ENCODE measurements at regions not wholly inside any gene's neighbourhood (a gene's known extent, or its start where the extent isn't known, plus 50 kb on each side); places are given as distances from the start of the nearest gene placed in this dataset.
"Not testable (repeated sequence)": the region's sequence is repeated elsewhere in the genome, so short reads cannot be mapped to it uniquely, and the experiment has no call there.

DNA sequence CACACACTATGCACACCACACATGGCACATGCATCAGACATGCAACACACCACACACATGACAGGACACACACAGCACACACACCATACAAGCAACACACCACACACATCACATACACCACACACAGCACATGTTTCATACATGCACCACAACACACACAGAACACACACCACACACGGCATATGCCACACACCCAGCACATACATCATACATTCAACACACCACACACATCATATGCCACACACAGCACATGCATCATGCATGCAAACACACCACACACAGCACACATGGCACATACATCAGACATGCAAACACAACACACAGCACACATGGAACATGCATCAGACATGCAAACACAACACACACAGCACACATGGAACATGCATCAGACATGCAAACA lies 80.7 kb upstream of the LRPAP1 start:
- Histone ChIP-seq H3K4me3 (ENCODE audit: low read length) (no peak overlapping the region), H3K36me3 (ENCODE audit: insufficient read depth, low read length) (no peaks in the 10 kb centered on the region), H3K27ac (ENCODE audit: low read depth in 1 of 2, low read length in 2 of 2) (no peak overlapping the region), H3K4me1 (ENCODE audit: insufficient read depth, low read length) (no peaks in the 10 kb centered on the region), H3K9me3 (ENCODE audit: control insufficient read depth in 1 of 2, insufficient read depth in 1 of 2, low read length in 2 of 2) (peaks cover 0 to 22% of the 10 kb centered on the region in 2 experiments), H3K27me3 (ENCODE audit: control insufficient read depth in 1 of 2, insufficient read depth in 2 of 2, low read length in 2 of 2) (no peaks in the 10 kb centered on the region)
- DNase-seq (no peak), ATAC-seq (ENCODE audit: poor library complexity) (no peak)
- POLR2A ChIA-PET = no interaction called here
- peaks cover 2% of the 10 kb centered on the region for H3K9me3 Mint-ChIP-seq
- intact Hi-C loops (cut with DNase I, micrococcal nuclease) = no loop called here
- H3K36me3 Mint-ChIP-seq (ENCODE audit: low read depth) = no peaks in the 10 kb centered on the region
- TF ChIP-seq, protein P1, sequence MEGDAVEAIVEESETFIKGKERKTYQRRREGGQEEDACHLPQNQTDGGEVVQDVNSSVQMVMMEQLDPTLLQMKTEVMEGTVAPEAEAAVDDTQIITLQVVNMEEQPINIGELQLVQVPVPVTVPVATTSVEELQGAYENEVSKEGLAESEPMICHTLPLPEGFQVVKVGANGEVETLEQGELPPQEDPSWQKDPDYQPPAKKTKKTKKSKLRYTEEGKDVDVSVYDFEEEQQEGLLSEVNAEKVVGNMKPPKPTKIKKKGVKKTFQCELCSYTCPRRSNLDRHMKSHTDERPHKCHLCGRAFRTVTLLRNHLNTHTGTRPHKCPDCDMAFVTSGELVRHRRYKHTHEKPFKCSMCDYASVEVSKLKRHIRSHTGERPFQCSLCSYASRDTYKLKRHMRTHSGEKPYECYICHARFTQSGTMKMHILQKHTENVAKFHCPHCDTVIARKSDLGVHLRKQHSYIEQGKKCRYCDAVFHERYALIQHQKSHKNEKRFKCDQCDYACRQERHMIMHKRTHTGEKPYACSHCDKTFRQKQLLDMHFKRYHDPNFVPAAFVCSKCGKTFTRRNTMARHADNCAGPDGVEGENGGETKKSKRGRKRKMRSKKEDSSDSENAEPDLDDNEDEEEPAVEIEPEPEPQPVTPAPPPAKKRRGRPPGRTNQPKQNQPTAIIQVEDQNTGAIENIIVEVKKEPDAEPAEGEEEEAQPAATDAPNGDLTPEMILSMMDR (IDR thresholded peaks at IDR 0.05) = no peak
- H3K4me1 Mint-ChIP-seq (ENCODE audit: low read depth) = no peaks in the 10 kb centered on the region
- H3K27me3 Mint-ChIP-seq = peaks cover 4% of the 10 kb centered on the region
- H3K27ac Mint-ChIP-seq = no peak overlapping the region
- H3K4me3 Mint-ChIP-seq = no peak overlapping the region
- CTCF ChIA-PET = no interaction called here

DNA sequence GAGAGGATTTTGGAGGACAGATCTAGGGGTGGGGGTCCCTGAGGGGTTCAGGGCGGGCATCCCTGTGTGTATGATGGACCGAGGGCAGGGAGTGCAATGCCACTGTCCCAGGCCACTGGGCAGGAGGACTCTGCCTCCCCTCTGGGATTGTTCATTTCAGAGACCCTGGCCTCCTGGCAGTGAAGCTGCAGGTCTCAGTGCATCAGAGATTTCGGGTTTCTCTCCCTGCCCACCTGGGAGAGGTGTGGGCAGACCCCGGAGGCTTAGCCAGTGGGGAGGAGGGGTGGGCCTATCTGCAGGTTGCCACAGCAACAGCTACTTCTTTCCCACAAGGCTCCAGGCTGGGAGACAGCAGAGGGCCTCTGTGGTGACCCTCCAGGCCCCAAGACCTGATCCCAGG lies 80.1 kb upstream of the LRPAP1 start:
- peaks cover 2% of the 10 kb centered on the region for H3K9me3 Mint-ChIP-seq
- Histone ChIP-seq H3K36me3 (ENCODE audit: insufficient read depth, low read length) (no peaks in the 10 kb centered on the region), H3K9me3 (ENCODE audit: control insufficient read depth in 1 of 2, insufficient read depth in 1 of 2, low read length in 2 of 2) (peaks cover 0 to 22% of the 10 kb centered on the region in 2 experiments), H3K27ac (ENCODE audit: low read depth in 1 of 2, low read length in 2 of 2) (no peak overlapping the region), H3K4me1 (ENCODE audit: insufficient read depth, low read length) (no peaks in the 10 kb centered on the region), H3K27me3 (ENCODE audit: control insufficient read depth in 1 of 2, insufficient read depth in 2 of 2, low read length in 2 of 2) (no peaks in the 10 kb centered on the region), H3K4me3 (ENCODE audit: low read length) (no peak overlapping the region)
- H3K27ac Mint-ChIP-seq = no peak overlapping the region
- no peak overlapping the region for H3K4me3 Mint-ChIP-seq
- TF ChIP-seq, protein P1 (IDR thresholded peaks at IDR 0.05) = no peak
- H3K27me3 Mint-ChIP-seq = no peaks in the 10 kb centered on the region
- intact Hi-C loops (cut with DNase I, micrococcal nuclease) = no loop called here
- CTCF ChIA-PET = no interaction called here
- POLR2A ChIA-PET = no interaction called here
- no peak for DNase-seq
- no peaks in the 10 kb centered on the region for H3K4me1 Mint-ChIP-seq (ENCODE audit: low read depth)
- H3K36me3 Mint-ChIP-seq (ENCODE audit: low read depth) = no peaks in the 10 kb centered on the region
- no peak for ATAC-seq (ENCODE audit: poor library complexity)

DNA sequence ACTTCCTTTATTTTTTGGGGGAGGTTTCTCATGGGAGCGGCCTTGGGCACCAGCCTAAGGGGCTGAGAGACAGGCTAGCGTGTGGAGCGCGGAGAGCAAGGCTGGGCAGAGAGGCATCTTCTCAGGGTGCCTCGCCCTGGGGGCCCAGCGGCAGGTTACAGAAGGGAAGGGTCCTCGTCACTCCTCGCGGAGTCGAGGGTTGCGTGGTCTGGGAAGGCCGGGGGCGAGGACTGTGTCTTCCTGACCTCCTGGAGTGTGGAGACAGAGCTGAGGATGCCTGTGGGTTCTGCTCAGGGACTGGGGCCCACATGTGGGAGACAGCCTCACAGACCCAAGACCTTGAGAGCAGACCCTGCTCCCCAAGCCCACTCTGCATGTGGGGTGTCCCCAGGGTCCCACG lies 79.6 kb upstream of the LRPAP1 start:
- H3K4me3 ChIP-seq (ENCODE audit: low read length) = no peak overlapping the region
- peaks cover 0 to 22% of the 10 kb centered on the region in 2 experiments for H3K9me3 ChIP-seq (ENCODE audit: control insufficient read depth in 1 of 2, insufficient read depth in 1 of 2, low read length in 2 of 2)
- H3K4me1 ChIP-seq (ENCODE audit: insufficient read depth, low read length) = no peaks in the 10 kb centered on the region
- DNase-seq = no peak
- no peaks in the 10 kb centered on the region for H3K27me3 ChIP-seq (ENCODE audit: control insufficient read depth in 1 of 2, insufficient read depth in 2 of 2, low read length in 2 of 2)
- H3K4me1 Mint-ChIP-seq (ENCODE audit: low read depth) = no peaks in the 10 kb centered on the region
- CTCF ChIA-PET = no interaction called here
- H3K27me3 Mint-ChIP-seq = no peaks in the 10 kb centered on the region
- TF ChIP-seq, protein P1 (IDR thresholded peaks at IDR 0.05) = no peak
- no peaks in the 10 kb centered on the region for H3K36me3 Mint-ChIP-seq (ENCODE audit: low read depth)
- no peak overlapping the region for H3K4me3 Mint-ChIP-seq
- H3K9me3 Mint-ChIP-seq = peaks cover 2% of the 10 kb centered on the region
- no peak overlapping the region for H3K27ac ChIP-seq (ENCODE audit: low read depth in 1 of 2, low read length in 2 of 2)
- ATAC-seq (ENCODE audit: poor library complexity) = no peak
- no peaks in the 10 kb centered on the region for H3K36me3 ChIP-seq (ENCODE audit: insufficient read depth, low read length)
- POLR2A ChIA-PET = no interaction called here
- H3K27ac Mint-ChIP-seq = no peak overlapping the region
- intact Hi-C loops (cut with DNase I, micrococcal nuclease) = no loop called here

DNA sequence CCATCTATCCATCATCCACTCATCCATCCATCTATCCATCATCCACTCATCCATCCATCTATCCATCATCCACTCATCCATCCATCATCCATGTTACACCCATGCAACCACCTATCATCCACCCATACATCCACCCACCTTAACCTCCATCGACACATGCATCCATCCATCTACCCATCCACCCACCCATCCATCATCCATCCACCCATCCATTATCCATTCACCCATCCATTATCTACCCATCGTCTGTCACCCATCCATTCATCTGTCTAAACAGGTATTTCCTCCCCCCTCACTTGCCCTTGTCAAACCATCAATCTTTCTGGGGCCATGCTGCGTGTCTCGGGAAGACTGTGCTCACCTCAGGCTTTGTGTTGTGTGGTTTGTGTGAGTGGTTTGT lies 78.6 kb upstream of the LRPAP1 start:
- intact Hi-C loops (cut with DNase I, micrococcal nuclease); H3K27me3 ChIP-seq (ENCODE audit: control insufficient read depth in 1 of 2, insufficient read depth in 2 of 2, low read length in 2 of 2); POLR2A ChIA-PET; H3K4me3 Mint-ChIP-seq; H3K4me3 ChIP-seq (ENCODE audit: low read length); H3K36me3 ChIP-seq (ENCODE audit: insufficient read depth, low read length); H3K27ac ChIP-seq (ENCODE audit: low read depth in 1 of 2, low read length in 2 of 2); DNase-seq; H3K27ac Mint-ChIP-seq; ATAC-seq (ENCODE audit: poor library complexity); H3K27me3 Mint-ChIP-seq; H3K4me1 ChIP-seq (ENCODE audit: insufficient read depth, low read length); CTCF ChIA-PET; H3K9me3 Mint-ChIP-seq; H3K36me3 Mint-ChIP-seq (ENCODE audit: low read depth); H3K4me1 Mint-ChIP-seq (ENCODE audit: low read depth): not testable (repeated sequence)
- H3K9me3 ChIP-seq (ENCODE audit: control insufficient read depth in 1 of 2, insufficient read depth in 1 of 2, low read length in 2 of 2) = peaks cover 0 to 22% of the 10 kb centered on the region in 2 experiments

DNA sequence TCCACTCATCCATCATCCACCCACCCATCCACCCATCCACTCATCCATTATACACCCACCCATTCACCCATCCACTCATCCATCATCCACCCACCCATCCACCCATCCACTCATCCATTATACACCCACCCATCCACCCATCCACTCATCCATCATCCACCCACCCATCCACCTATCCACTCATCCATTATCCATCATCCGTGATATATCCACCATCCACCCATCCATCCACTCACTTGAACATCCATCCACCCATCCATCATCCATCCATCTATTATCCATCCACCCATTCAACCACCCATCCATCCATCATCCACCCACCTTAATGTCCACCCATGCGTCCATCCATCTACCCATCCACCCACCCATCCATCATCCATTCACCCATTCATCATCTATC lies 77.7 kb upstream of the LRPAP1 start:
- H3K27ac Mint-ChIP-seq; H3K36me3 Mint-ChIP-seq (ENCODE audit: low read depth); H3K4me3 ChIP-seq (ENCODE audit: low read length); H3K27me3 Mint-ChIP-seq; POLR2A ChIA-PET; H3K4me3 Mint-ChIP-seq; intact Hi-C loops (cut with DNase I, micrococcal nuclease); H3K27me3 ChIP-seq (ENCODE audit: control insufficient read depth in 1 of 2, insufficient read depth in 2 of 2, low read length in 2 of 2); H3K27ac ChIP-seq (ENCODE audit: low read depth in 1 of 2, low read length in 2 of 2); H3K36me3 ChIP-seq (ENCODE audit: insufficient read depth, low read length); H3K4me1 ChIP-seq (ENCODE audit: insufficient read depth, low read length); H3K9me3 Mint-ChIP-seq; DNase-seq; ATAC-seq (ENCODE audit: poor library complexity); H3K4me1 Mint-ChIP-seq (ENCODE audit: low read depth); CTCF ChIA-PET: not testable (repeated sequence)
- peaks cover 0 to 28% of the 10 kb centered on the region in 2 experiments for H3K9me3 ChIP-seq (ENCODE audit: control insufficient read depth in 1 of 2, insufficient read depth in 1 of 2, low read length in 2 of 2)
